GM21619 (cell line): ENCODE measurements at regions not wholly inside any gene's neighbourhood (a gene's known extent, or its start where the extent isn't known, plus 50 kb on each side); places are given as distances from the start of the nearest gene placed in this dataset.
"Not testable (repeated sequence)": the region's sequence is repeated elsewhere in the genome, so short reads cannot be mapped to it uniquely, and the experiment has no call there.

Source experiments
- ATAC-seq: cut with Tn5 transposase; IDR thresholded peaks from one replicate; pipeline ENCODE4 v1.9.1; 2021; ENCODE audit not compliant: unreplicated experiment

- peak; percentile 44 for ATAC-seq
Measured at GRCh38 chr6:105745464-105746129, 340.5 kb upstream of the PRDM1 start.

- ATAC-seq: no peak
Measured at GRCh38 chr6:105744815-105745214, 341.3 kb upstream of the PRDM1 start.

- no peak for ATAC-seq
Measured at GRCh38 chr6:105740946-105741645, 338.2 kb upstream of the PREP start.

GRCh38 chr6:105739764-105740163 lies 336.9 kb upstream of the PREP start:
- peak; percentile 56 for ATAC-seq

- no peak for ATAC-seq
Measured at GRCh38 chr6:105733556-105734162, 330.8 kb upstream of the PREP start.

- ATAC-seq: no peak
Measured at GRCh38 chr6:105728995-105729394, 326.1 kb upstream of the PREP start.

- ATAC-seq: no peak
Measured at GRCh38 chr6:105726902-105727655, 324.2 kb upstream of the PREP start.

- ATAC-seq: no peak
Measured at GRCh38 chr6:105714846-105715245, 312.0 kb upstream of the PREP start.

GRCh38 chr6:105713474-105714118 lies 310.7 kb upstream of the PREP start:
- ATAC-seq: no peak

- ATAC-seq: no peak
Measured at GRCh38 chr6:105711216-105711615, 308.3 kb upstream of the PREP start.

GRCh38 chr6:105705608-105706007 lies 302.7 kb upstream of the PREP start:
- ATAC-seq: no peak

- no peak for ATAC-seq
Measured at GRCh38 chr6:105695461-105695860, 292.6 kb upstream of the PREP start.

- no peak for ATAC-seq
Measured at GRCh38 chr6:105692613-105693215, 289.8 kb upstream of the PREP start.

- no peak for ATAC-seq
Measured at GRCh38 chr6:105691971-105692370, 289.1 kb upstream of the PREP start.

GRCh38 chr6:105691081-105691480 lies 288.2 kb upstream of the PREP start:
- no peak for ATAC-seq

GRCh38 chr6:105688573-105688972 lies 285.7 kb upstream of the PREP start:
- no peak for ATAC-seq

- not testable (repeated sequence) for ATAC-seq
Measured at GRCh38 chr6:105686793-105687192, 283.9 kb upstream of the PREP start.

GRCh38 chr6:105681061-105681460 lies 278.2 kb upstream of the PREP start:
- no peak for ATAC-seq

GRCh38 chr6:105680131-105680530 lies 277.2 kb upstream of the PREP start:
- ATAC-seq: no peak

GRCh38 chr6:105678516-105678915 lies 275.6 kb upstream of the PREP start:
- ATAC-seq: no peak
